ENCODE measurements at regions not wholly inside any gene's neighbourhood (a gene's known extent, or its start where the extent isn't known, plus 50 kb on each side); places are given as distances from the start of the nearest gene placed in this dataset.

GRCh38 chr10:125567529-125567928 is 115.4 kb downstream of the TEX36 start:
- Histone ChIP-seq H3K4me3 (ENCODE audit: low read depth, low read length) (no peak overlapping the region), H3K27me3 (replicated peaks) (no peaks in the 10 kb centered on the region), H3K27ac (no peak overlapping the region), H3K36me3 (replicated peaks) (no peaks in the 10 kb centered on the region)
- in situ Hi-C loops (cut with HindIII; ENCODE audit: low pct_ligation_motif_present, low sequenced_read_pairs) = no loop called here
- no peak for TF ChIP-seq CTCF (IDR thresholded peaks at IDR 0.05; ENCODE audit: low read depth, low read length, missing control alignments)
- DNase-seq = no peak

GRCh38 chr10:125565046-125565445 is 117.9 kb downstream of the TEX36 start:
- TF ChIP-seq CTCF (IDR thresholded peaks at IDR 0.05; ENCODE audit: low read depth, low read length, missing control alignments) = no peak
- Histone ChIP-seq H3K27ac (no peak overlapping the region), H3K4me3 (ENCODE audit: low read depth, low read length) (no peak overlapping the region), H3K27me3 (replicated peaks) (no peaks in the 10 kb centered on the region), H3K36me3 (replicated peaks) (no peaks in the 10 kb centered on the region)
- in situ Hi-C loops (cut with HindIII; ENCODE audit: low pct_ligation_motif_present, low sequenced_read_pairs) = no loop called here
- DNase-seq = no peak

GRCh38 chr10:125564570-125564969 is 118.4 kb downstream of the TEX36 start:
- Histone ChIP-seq H3K27ac (no peak overlapping the region), H3K36me3 (replicated peaks) (no peaks in the 10 kb centered on the region), H3K27me3 (replicated peaks) (no peaks in the 10 kb centered on the region), H3K4me3 (ENCODE audit: low read depth, low read length) (no peak overlapping the region)
- no peak for TF ChIP-seq CTCF (IDR thresholded peaks at IDR 0.05; ENCODE audit: low read depth, low read length, missing control alignments)
- no peak for DNase-seq
- in situ Hi-C loops (cut with HindIII; ENCODE audit: low pct_ligation_motif_present, low sequenced_read_pairs) = no loop called here

- H3K27me3 ChIP-seq (replicated peaks) = no peaks in the 10 kb centered on the region
Observed at GRCh38 chr10:125562737-125563136, 120.2 kb downstream of the TEX36 start.

GRCh38 chr10:125560947-125561346 is 122.0 kb downstream of the TEX36 start:
- no peak for DNase-seq
- Histone ChIP-seq H3K36me3 (replicated peaks) (no peaks in the 10 kb centered on the region), H3K27ac (no peak overlapping the region), H3K27me3 (replicated peaks) (no peaks in the 10 kb centered on the region), H3K4me3 (ENCODE audit: low read depth, low read length) (no peak overlapping the region)
- in situ Hi-C loops (cut with HindIII; ENCODE audit: low pct_ligation_motif_present, low sequenced_read_pairs) = no loop called here
- no peak for TF ChIP-seq CTCF (IDR thresholded peaks at IDR 0.05; ENCODE audit: low read depth, low read length, missing control alignments)

More at GRCh38 chr10:125562737-125563136, 120.2 kb downstream of the TEX36 start:
- DNase-seq = no peak
- Histone ChIP-seq H3K4me3 (ENCODE audit: low read depth, low read length) (no peak overlapping the region), H3K27ac (no peak overlapping the region), H3K36me3 (replicated peaks) (no peaks in the 10 kb centered on the region)
- TF ChIP-seq CTCF (IDR thresholded peaks at IDR 0.05; ENCODE audit: low read depth, low read length, missing control alignments) = no peak
- in situ Hi-C loops (cut with HindIII; ENCODE audit: low pct_ligation_motif_present, low sequenced_read_pairs) = no loop called here

GRCh38 chr10:125559210-125559609 is 123.8 kb downstream of the TEX36 start:
- TF ChIP-seq CTCF (IDR thresholded peaks at IDR 0.05; ENCODE audit: low read depth, low read length, missing control alignments) = no peak
- Histone ChIP-seq H3K27me3 (replicated peaks) (no peaks in the 10 kb centered on the region), H3K27ac (no peak overlapping the region), H3K4me3 (ENCODE audit: low read depth, low read length) (no peak overlapping the region), H3K36me3 (replicated peaks) (no peaks in the 10 kb centered on the region)
- DNase-seq = no peak
- in situ Hi-C loops (cut with HindIII; ENCODE audit: low pct_ligation_motif_present, low sequenced_read_pairs) = no loop called here
